Chondrocyte (in vitro differentiated cells): ENCODE measurements at regions not wholly inside any gene's neighbourhood (a gene's known extent, or its start where the extent isn't known, plus 50 kb on each side); places are given as distances from the start of the nearest gene placed in this dataset.

Source experiments
- DNase-seq: peaks from one replicate; pipeline ENCODE4 v3.0.0; 2021; ENCODE audit warnings: mixed read lengths, low spot score
- H3K27ac Mint-ChIP-seq: one replicate; pipeline ENCODE4 v1.8.0; 2021; ENCODE audit warnings: mild to moderate bottlenecking, moderate library complexity, mixed read lengths; ENCODE audit not compliant: unreplicated experiment
- H3K27me3 Mint-ChIP-seq: 2 replicates; pipeline ENCODE4 v1.8.0; 2021; ENCODE audit warnings: low read depth, mixed read lengths
- H3K36me3 Mint-ChIP-seq: 2 replicates; pipeline ENCODE4 v1.8.0; 2021; ENCODE audit warnings: low read depth, mixed read lengths
- H3K4me1 Mint-ChIP-seq: 2 replicates; pipeline ENCODE4 v1.8.0; 2021; ENCODE audit warnings: low read depth, mild to moderate bottlenecking, mixed read lengths
- H3K4me3 Mint-ChIP-seq: one replicate; pipeline ENCODE4 v1.8.0; 2021; ENCODE audit warnings: mild to moderate bottlenecking, moderate library complexity, mixed read lengths; ENCODE audit not compliant: unreplicated experiment
- H3K9me3 Mint-ChIP-seq: 2 replicates; pipeline ENCODE4 v1.8.0; 2021; ENCODE audit warnings: low read depth, mixed read lengths
- TF ChIP-seq, protein P1 (sequence below): fragments of 200-600 bp; sonication (generic); IDR thresholded peaks from 2 replicates; pipeline ENCODE4 v1.5.0; 2021; ENCODE audit warnings: antibody characterized with exemption, mild to moderate bottlenecking, moderate library complexity

DNA sequence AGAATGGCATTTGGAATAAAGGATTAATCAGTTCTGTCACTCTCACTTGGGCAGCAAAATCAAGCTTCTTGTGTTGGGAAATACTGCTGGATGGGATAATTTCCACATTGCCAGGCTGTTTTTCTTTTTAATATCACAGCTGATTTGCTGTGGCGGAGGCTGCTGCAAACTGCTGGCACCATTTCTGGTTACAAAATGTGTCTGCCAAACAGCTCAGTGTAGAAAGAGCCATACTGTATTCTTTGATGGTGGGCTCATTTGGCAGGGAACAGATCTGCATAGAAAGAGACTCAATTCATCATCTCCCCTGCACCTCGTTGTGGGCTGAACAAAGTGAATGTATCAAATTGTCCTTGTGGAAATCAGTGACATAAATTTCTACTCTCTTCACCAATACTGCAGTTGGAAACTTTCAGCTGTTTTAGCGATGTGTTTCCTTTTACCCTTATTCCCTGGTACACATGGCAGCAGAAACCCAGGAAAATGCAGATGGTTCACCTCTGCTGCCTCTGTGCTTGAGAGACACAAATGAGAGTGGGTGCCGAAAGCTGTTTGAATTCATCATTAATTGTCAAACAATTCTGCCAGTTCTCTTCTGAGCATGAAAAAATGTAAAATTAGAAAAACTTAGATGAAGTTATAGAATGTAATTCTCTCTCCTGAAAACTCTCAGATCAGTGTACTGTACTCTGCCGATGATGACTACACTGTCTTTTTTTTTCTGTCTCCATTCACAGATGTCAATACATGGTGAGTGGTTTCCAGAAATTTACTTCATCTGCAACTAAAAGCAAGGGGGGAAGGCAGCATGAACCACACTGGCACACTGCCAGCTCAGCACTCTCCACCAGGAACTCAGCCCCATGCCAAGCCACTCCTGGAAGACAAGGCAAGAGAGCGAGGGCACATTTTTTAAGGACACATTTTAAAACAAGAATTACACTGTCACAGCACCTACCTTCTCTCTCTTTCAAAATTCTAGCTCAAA, 75.0 kb downstream of the HMHB1 start:
- no peak for DNase-seq
- Mint-ChIP-seq H3K36me3 (no peaks in the 10 kb centered on the region), H3K4me3 (no peak overlapping the region), H3K9me3 (peaks cover under 1% of the 10 kb centered on the region), H3K27ac (peak overlapping the region; percentile 77), H3K27me3 (no peaks in the 10 kb centered on the region), H3K4me1 (peaks cover 46% of the 10 kb centered on the region)
- TF ChIP-seq, protein P1, sequence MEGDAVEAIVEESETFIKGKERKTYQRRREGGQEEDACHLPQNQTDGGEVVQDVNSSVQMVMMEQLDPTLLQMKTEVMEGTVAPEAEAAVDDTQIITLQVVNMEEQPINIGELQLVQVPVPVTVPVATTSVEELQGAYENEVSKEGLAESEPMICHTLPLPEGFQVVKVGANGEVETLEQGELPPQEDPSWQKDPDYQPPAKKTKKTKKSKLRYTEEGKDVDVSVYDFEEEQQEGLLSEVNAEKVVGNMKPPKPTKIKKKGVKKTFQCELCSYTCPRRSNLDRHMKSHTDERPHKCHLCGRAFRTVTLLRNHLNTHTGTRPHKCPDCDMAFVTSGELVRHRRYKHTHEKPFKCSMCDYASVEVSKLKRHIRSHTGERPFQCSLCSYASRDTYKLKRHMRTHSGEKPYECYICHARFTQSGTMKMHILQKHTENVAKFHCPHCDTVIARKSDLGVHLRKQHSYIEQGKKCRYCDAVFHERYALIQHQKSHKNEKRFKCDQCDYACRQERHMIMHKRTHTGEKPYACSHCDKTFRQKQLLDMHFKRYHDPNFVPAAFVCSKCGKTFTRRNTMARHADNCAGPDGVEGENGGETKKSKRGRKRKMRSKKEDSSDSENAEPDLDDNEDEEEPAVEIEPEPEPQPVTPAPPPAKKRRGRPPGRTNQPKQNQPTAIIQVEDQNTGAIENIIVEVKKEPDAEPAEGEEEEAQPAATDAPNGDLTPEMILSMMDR: no peak

DNA sequence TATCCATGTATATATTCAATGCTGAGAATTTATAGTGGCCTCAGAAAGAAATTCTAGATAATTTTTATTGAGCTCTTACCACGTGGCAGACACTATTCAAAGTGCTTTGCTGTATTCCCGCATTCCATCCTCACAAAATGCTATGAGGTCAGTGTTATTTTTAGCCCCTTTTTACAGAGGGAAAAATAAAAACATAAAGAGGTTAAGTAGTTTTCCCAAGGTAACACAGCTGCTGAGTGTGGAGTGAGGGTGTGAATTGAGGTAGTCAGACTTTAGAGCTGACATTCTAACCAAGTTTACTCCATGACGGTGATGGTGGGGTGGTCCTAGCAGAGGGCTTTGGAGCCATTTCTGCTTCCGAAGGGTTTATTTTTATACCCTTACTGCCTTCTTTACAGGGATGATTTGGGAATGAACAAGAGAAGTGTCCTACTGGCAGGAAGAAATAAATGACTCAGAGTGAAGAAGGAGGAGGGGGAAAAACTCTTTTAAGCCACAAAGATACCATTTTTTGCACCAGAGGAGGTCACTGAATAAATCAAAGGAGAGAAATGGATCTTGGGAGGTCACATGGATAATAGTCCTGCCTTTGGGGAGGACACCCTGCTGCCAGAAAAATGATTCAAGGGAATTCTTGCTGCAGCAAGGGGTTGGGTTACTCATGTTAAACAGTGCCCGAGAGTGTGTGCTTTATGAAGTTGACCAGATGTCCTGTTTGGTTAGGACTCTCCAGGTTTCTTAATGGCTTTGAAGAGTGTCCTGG, 76.1 kb downstream of the HMHB1 start:
- no peak for DNase-seq
- peak overlapping the region; percentile 77 for H3K27ac Mint-ChIP-seq
- peak overlapping the region; percentile 37 for H3K4me3 Mint-ChIP-seq
- no peaks in the 10 kb centered on the region for H3K9me3 Mint-ChIP-seq
- no peaks in the 10 kb centered on the region for H3K36me3 Mint-ChIP-seq
- peaks cover 46% of the 10 kb centered on the region for H3K4me1 Mint-ChIP-seq
- no peaks in the 10 kb centered on the region for H3K27me3 Mint-ChIP-seq
- TF ChIP-seq, protein P1: no peak

- no peaks in the 10 kb centered on the region for H3K9me3 Mint-ChIP-seq
- no peaks in the 10 kb centered on the region for H3K36me3 Mint-ChIP-seq
- no peak overlapping the region for H3K27ac Mint-ChIP-seq
- no peak overlapping the region for H3K4me3 Mint-ChIP-seq
- no peak for DNase-seq
- H3K4me1 Mint-ChIP-seq: peaks cover 46% of the 10 kb centered on the region
- TF ChIP-seq, protein P1: no peak
- no peaks in the 10 kb centered on the region for H3K27me3 Mint-ChIP-seq
Observed at GRCh38 chr5:143888912-143889311, 77.0 kb downstream of the HMHB1 start.

- DNase-seq: no peak
- no peaks in the 10 kb centered on the region for H3K9me3 Mint-ChIP-seq
- no peaks in the 10 kb centered on the region for H3K36me3 Mint-ChIP-seq
- H3K27ac Mint-ChIP-seq: no peak overlapping the region
- peaks cover 46% of the 10 kb centered on the region for H3K4me1 Mint-ChIP-seq
- TF ChIP-seq, protein P1: no peak
- H3K4me3 Mint-ChIP-seq: no peak overlapping the region
- no peaks in the 10 kb centered on the region for H3K27me3 Mint-ChIP-seq
Observed at GRCh38 chr5:143889986-143890385, 78.0 kb downstream of the HMHB1 start.

GRCh38 chr5:143890487-143890886, 78.5 kb downstream of the HMHB1 start:
- no peak overlapping the region for H3K27ac Mint-ChIP-seq
- H3K4me3 Mint-ChIP-seq: no peak overlapping the region
- H3K9me3 Mint-ChIP-seq: no peaks in the 10 kb centered on the region
- H3K36me3 Mint-ChIP-seq: no peaks in the 10 kb centered on the region
- H3K27me3 Mint-ChIP-seq: no peaks in the 10 kb centered on the region
- TF ChIP-seq, protein P1: no peak
- peaks cover 46% of the 10 kb centered on the region for H3K4me1 Mint-ChIP-seq
- no peak for DNase-seq
